ENCODE measurements at regions not wholly inside any gene's neighbourhood (a gene's known extent, or its start where the extent isn't known, plus 50 kb on each side); places are given as distances from the start of the nearest gene placed in this dataset.

GRCh38 chr2:82412021-82412420 is 2047.1 kb downstream of the SUCLG1 start:
- no peak for TF ChIP-seq CTCF (IDR thresholded peaks at IDR 0.05; ENCODE audit: low read depth, low read length)
- in situ Hi-C loops (cut with HindIII; ENCODE audit: low sequenced_read_pairs), result no loop called here

GRCh38 chr2:82411071-82411470 is 2048.0 kb downstream of the SUCLG1 start:
- in situ Hi-C loops (cut with HindIII; ENCODE audit: low sequenced_read_pairs), result no loop called here
- TF ChIP-seq CTCF (IDR thresholded peaks at IDR 0.05; ENCODE audit: low read depth, low read length), result no peak
- H3K4me3 ChIP-seq (ENCODE audit: low read depth, low read length), result no peak overlapping the region
- no peak for DNase-seq (ENCODE audit: low read depth, low spot score)

More at GRCh38 chr2:82412021-82412420, 2047.1 kb downstream of the SUCLG1 start:
- no peak overlapping the region for H3K4me3 ChIP-seq (ENCODE audit: low read depth, low read length)
- DNase-seq (ENCODE audit: low read depth, low spot score), result no peak

GRCh38 chr2:82395531-82395930 is 2063.5 kb downstream of the SUCLG1 start:
- no peak overlapping the region for H3K4me3 ChIP-seq (ENCODE audit: low read depth, low read length)
- TF ChIP-seq CTCF (IDR thresholded peaks at IDR 0.05; ENCODE audit: low read depth, low read length), result no peak
- in situ Hi-C loops (cut with HindIII; ENCODE audit: low sequenced_read_pairs), result no loop called here
- DNase-seq (ENCODE audit: low read depth, low spot score), result no peak

GRCh38 chr2:82391386-82391785 is 2067.7 kb downstream of the SUCLG1 start:
- no peak overlapping the region for H3K4me3 ChIP-seq (ENCODE audit: low read depth, low read length)
- in situ Hi-C loops (cut with HindIII; ENCODE audit: low sequenced_read_pairs), result no loop called here
- no peak for TF ChIP-seq CTCF (IDR thresholded peaks at IDR 0.05; ENCODE audit: low read depth, low read length)
- no peak for DNase-seq (ENCODE audit: low read depth, low spot score)

GRCh38 chr2:82355622-82356021 is 2051.1 kb upstream of the LRRTM1 start:
- no peak for DNase-seq (ENCODE audit: low read depth, low spot score)
- in situ Hi-C loops (cut with HindIII; ENCODE audit: low sequenced_read_pairs), result no loop called here
- TF ChIP-seq CTCF (IDR thresholded peaks at IDR 0.05; ENCODE audit: low read depth, low read length), result no peak
- no peak overlapping the region for H3K4me3 ChIP-seq (ENCODE audit: low read depth, low read length)

- in situ Hi-C loops (cut with HindIII; ENCODE audit: low sequenced_read_pairs), result no loop called here
Measured at GRCh38 chr2:82345910-82346309, 2041.4 kb upstream of the LRRTM1 start.

More at GRCh38 chr2:82345910-82346309, 2041.4 kb upstream of the LRRTM1 start:
- no peak for TF ChIP-seq CTCF (IDR thresholded peaks at IDR 0.05; ENCODE audit: low read depth, low read length)
- no peak for DNase-seq (ENCODE audit: low read depth, low spot score)
- no peak overlapping the region for H3K4me3 ChIP-seq (ENCODE audit: low read depth, low read length)

Measured in astrocyte of the spinal cord (primary cell).